Astrocyte of the hippocampus (primary cell): ENCODE measurements at regions not wholly inside any gene's neighbourhood (a gene's known extent, or its start where the extent isn't known, plus 50 kb on each side); places are given as distances from the start of the nearest gene placed in this dataset.
"Not testable (repeated sequence)": the region's sequence is repeated elsewhere in the genome, so short reads cannot be mapped to it uniquely, and the experiment has no call there.

Experiments used
- DNase-seq: peaks from one replicate; pipeline ENCODE4 v3.0.0; 2011; ENCODE audit warnings: low read depth, low spot score

GRCh38 chr7:113783403-113783802 is 135.4 kb downstream of the PPP1R3A start:
- DNase-seq: no peak

GRCh38 chr7:113775804-113776203 is 143.0 kb downstream of the PPP1R3A start:
- DNase-seq: no peak

GRCh38 chr7:113775401-113775800 is 143.4 kb downstream of the PPP1R3A start:
- DNase-seq: peak; percentile 10

GRCh38 chr7:113774182-113774807 is 144.5 kb downstream of the PPP1R3A start:
- DNase-seq: peak; percentile 65

GRCh38 chr7:113770146-113770738 is 148.6 kb downstream of the PPP1R3A start:
- DNase-seq: no peak

- DNase-seq: peak; percentile 4
Measured at GRCh38 chr7:113768387-113768786, 150.4 kb downstream of the PPP1R3A start.

- DNase-seq: no peak
Measured at GRCh38 chr7:113764401-113765035, 154.3 kb downstream of the PPP1R3A start.

- no peak for DNase-seq
Measured at GRCh38 chr7:113763226-113763625, 155.6 kb downstream of the PPP1R3A start.

- DNase-seq: no peak
Measured at GRCh38 chr7:113756250-113756649, 162.6 kb downstream of the PPP1R3A start.

GRCh38 chr7:113752689-113753088 is 166.1 kb downstream of the PPP1R3A start:
- no peak for DNase-seq

GRCh38 chr7:113752289-113752688 is 166.5 kb downstream of the PPP1R3A start:
- no peak for DNase-seq

GRCh38 chr7:113751547-113751946 is 167.3 kb downstream of the PPP1R3A start:
- no peak for DNase-seq

- not testable (repeated sequence) for DNase-seq
Measured at GRCh38 chr7:113748385-113748784, 170.4 kb downstream of the PPP1R3A start.

GRCh38 chr7:113742946-113743431 is 175.8 kb downstream of the PPP1R3A start:
- not testable (repeated sequence) for DNase-seq

GRCh38 chr7:113742377-113742776 is 176.4 kb downstream of the PPP1R3A start:
- no peak for DNase-seq

GRCh38 chr7:113731571-113731970 is 187.2 kb downstream of the PPP1R3A start:
- no peak for DNase-seq

- DNase-seq: peak; percentile 62
Measured at GRCh38 chr7:113730309-113730955, 188.4 kb downstream of the PPP1R3A start.

- no peak for DNase-seq
Measured at GRCh38 chr7:113727486-113727885, 191.3 kb downstream of the PPP1R3A start.

- no peak for DNase-seq
Measured at GRCh38 chr7:113722006-113722405, 196.8 kb downstream of the PPP1R3A start.

- DNase-seq: no peak
Measured at GRCh38 chr7:113717739-113718138, 201.1 kb downstream of the PPP1R3A start.

GRCh38 chr7:113715981-113716856 is 202.6 kb downstream of the PPP1R3A start:
- DNase-seq: no peak
